SJCRH30 (cell line): ENCODE measurements at regions not wholly inside any gene's neighbourhood (a gene's known extent, or its start where the extent isn't known, plus 50 kb on each side); places are given as distances from the start of the nearest gene placed in this dataset.

ENCODE experiments used
- DNase-seq, 2 experiments: peaks; one replicate each; pipeline ENCODE4 v3.0.0-alpha.2; 2015 to 2020
- H3K27ac ChIP-seq: fragments of 250-450 bp; sonication (Bioruptor Pico); 2 replicates; pipeline ENCODE4 v1.5.1; 2020; ENCODE audit warnings: mild to moderate bottlenecking, moderate library complexity
- H3K27me3 ChIP-seq: fragments of 250-450 bp; sonication (Bioruptor Pico); 2 replicates; pipeline ENCODE4 v1.5.1; 2020; ENCODE audit warnings: mild to moderate bottlenecking, moderate library complexity
- H3K36me3 ChIP-seq: fragments of 250-450 bp; sonication (Bioruptor Pico); 2 replicates; pipeline ENCODE4 v1.5.1; 2020; ENCODE audit warnings: mild to moderate bottlenecking, moderate library complexity
- H3K4me1 ChIP-seq: fragments of 250-450 bp; sonication (Bioruptor Pico); 2 replicates; pipeline ENCODE4 v1.5.1; 2020; ENCODE audit warnings: mild to moderate bottlenecking, moderate library complexity
- H3K4me3 ChIP-seq: fragments of 250-450 bp; sonication (Bioruptor Pico); 2 replicates; pipeline ENCODE4 v1.5.1; 2020; ENCODE audit warnings: mild to moderate bottlenecking, moderate library complexity
- H3K9me3 ChIP-seq: fragments of 250-450 bp; sonication (Bioruptor Pico); replicated peaks from 2 replicates; pipeline ENCODE4 v1.5.1; 2020; ENCODE audit warnings: mild to moderate bottlenecking, moderate library complexity

DNA sequence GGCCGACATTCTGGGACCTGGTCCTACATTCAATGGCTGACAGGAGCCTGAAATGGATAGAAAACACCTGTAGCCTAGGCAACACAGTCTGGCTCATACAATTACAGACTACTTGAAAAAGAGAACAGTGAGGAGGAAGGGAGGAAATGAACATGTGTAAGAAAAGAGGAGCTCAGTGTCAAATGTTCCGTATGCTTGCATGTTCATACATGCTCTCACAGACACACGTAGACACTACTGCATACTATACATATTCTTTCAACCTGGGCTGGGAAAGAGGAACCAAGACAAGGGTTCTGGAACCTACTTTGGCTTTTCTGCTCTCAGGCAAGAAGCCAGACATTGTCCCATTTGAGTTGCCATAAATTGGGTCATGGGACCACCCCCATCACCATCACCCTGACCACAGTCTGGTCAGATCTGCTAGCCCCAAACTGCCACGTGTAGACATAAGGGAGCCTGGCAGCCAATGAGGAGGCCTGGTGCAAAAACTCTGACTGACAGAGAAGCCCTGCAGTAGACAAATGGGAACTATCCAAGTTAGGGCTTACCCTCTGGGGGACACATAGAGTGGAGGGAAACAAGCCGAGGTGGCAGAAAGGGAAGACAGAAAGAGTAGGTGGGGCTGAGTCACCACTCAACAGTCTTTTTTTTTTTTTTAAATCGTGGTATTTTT is 310.0 kb downstream of the SHQ1 start:
- no peak for DNase-seq
- H3K4me3 ChIP-seq = no peak overlapping the region
- no peak overlapping the region for H3K27ac ChIP-seq
- no peaks in the 10 kb centered on the region for H3K4me1 ChIP-seq
- H3K9me3 ChIP-seq = no peaks in the 10 kb centered on the region
- H3K27me3 ChIP-seq = no peaks in the 10 kb centered on the region
- H3K36me3 ChIP-seq = no peaks in the 10 kb centered on the region

DNA sequence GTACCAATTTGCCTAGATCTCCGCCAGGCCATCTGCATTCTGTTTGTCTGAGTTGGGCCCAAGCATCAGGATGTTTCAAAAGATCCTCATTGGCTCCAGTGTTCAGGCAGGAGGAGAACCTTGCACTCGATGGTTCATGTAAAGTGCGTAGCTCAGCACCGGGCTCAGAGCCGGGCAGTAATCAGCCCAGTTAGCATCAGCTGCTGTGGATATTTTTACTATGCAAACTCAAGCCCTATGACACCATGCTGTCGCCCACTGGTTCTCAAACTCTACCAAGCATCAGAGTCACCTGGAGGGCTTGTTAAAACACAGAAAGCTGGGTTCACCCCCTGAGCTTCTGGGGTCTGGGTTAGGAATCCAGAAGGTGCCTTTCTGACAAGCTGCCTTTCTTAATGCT is 310.8 kb downstream of the SHQ1 start:
- H3K27ac ChIP-seq = no peak overlapping the region
- H3K9me3 ChIP-seq = no peaks in the 10 kb centered on the region
- H3K36me3 ChIP-seq = no peaks in the 10 kb centered on the region
- no peak for DNase-seq
- no peak overlapping the region for H3K4me3 ChIP-seq
- H3K4me1 ChIP-seq = no peaks in the 10 kb centered on the region
- no peaks in the 10 kb centered on the region for H3K27me3 ChIP-seq

DNA sequence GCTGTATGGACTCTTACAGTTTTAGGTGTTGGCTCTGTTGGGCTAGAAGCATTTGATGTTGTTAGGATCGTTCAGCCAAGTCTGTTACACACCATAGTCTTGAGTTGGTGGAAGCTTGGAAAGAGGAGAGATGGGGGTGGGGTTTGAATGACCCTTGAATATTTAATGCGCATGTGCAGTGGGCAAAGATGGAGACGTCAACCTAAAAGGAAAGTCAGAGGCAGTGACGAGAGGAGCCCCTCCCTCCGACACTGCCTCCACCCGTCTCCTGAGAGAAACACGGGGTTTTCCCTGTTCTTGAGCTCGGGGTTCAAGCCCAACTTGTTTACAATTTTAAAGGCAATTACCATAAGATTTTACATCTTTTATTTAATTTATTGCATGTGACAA is 311.4 kb downstream of the SHQ1 start:
- Histone ChIP-seq H3K27ac (no peak overlapping the region), H3K4me1 (no peaks in the 10 kb centered on the region), H3K27me3 (no peaks in the 10 kb centered on the region), H3K36me3 (no peaks in the 10 kb centered on the region), H3K9me3 (no peaks in the 10 kb centered on the region), H3K4me3 (no peak overlapping the region)
- DNase-seq = no peak

DNA sequence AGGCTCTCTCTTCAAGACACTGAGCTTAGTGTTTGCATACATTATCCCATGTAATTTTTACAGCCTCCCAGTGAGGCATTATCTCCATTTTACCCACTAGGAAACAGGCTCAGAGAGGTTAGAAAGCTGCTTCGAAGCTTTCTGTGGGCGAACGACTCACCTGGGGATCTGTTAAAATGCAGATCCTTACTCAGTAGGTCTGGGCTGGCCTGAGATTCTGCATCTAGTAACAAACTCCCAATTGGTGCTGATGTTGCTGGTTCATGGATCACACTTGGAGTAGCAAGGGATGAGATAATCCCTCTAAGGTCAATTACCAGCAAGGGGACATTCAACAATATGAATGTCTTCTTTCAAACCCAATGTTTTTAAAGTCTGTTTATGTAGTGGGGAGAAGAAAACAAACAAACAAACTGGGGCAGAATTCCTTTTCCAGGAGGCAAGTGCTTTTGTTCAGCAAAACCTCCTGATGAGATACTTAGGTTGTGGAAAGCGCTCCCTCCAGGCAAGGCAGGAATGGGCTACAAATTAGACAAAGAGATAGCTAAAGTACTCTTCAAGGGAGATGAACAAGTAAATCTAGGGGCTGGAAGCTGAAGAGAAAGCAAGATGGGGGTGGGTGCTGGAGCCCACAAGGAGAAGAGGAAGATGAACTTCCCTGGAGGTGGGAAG is 311.9 kb downstream of the SHQ1 start:
- no peak for DNase-seq
- Histone ChIP-seq H3K9me3 (no peaks in the 10 kb centered on the region), H3K36me3 (no peaks in the 10 kb centered on the region)

DNA sequence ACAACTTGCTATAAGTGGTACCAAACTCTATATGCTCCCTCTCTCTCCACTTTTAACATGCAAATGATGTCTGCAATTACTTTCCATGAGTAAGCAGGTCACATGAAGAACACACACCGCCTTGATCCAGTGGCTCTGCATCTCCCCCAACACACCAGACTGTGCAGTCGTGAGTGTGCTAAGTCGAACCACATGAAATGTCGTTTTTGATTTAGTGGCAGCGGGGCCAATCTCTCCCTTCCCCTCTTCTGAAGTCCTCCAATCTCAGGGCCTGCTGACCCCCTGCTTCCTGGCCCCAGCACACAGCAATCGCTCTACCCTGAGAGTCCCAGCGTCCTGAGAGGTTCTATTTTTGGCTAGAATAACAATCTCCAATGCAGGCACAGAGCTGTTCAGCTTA is 312.5 kb downstream of the SHQ1 start:
- Histone ChIP-seq H3K27ac (no peak overlapping the region), H3K9me3 (no peaks in the 10 kb centered on the region), H3K4me1 (no peaks in the 10 kb centered on the region), H3K36me3 (no peaks in the 10 kb centered on the region), H3K4me3 (no peak overlapping the region), H3K27me3 (no peaks in the 10 kb centered on the region)
- no peak for DNase-seq

More for the DNA sequence above, 311.9 kb downstream of the SHQ1 start:
- no peak overlapping the region for H3K4me3 ChIP-seq
- no peak overlapping the region for H3K27ac ChIP-seq
- no peaks in the 10 kb centered on the region for H3K27me3 ChIP-seq
- no peaks in the 10 kb centered on the region for H3K4me1 ChIP-seq

DNA sequence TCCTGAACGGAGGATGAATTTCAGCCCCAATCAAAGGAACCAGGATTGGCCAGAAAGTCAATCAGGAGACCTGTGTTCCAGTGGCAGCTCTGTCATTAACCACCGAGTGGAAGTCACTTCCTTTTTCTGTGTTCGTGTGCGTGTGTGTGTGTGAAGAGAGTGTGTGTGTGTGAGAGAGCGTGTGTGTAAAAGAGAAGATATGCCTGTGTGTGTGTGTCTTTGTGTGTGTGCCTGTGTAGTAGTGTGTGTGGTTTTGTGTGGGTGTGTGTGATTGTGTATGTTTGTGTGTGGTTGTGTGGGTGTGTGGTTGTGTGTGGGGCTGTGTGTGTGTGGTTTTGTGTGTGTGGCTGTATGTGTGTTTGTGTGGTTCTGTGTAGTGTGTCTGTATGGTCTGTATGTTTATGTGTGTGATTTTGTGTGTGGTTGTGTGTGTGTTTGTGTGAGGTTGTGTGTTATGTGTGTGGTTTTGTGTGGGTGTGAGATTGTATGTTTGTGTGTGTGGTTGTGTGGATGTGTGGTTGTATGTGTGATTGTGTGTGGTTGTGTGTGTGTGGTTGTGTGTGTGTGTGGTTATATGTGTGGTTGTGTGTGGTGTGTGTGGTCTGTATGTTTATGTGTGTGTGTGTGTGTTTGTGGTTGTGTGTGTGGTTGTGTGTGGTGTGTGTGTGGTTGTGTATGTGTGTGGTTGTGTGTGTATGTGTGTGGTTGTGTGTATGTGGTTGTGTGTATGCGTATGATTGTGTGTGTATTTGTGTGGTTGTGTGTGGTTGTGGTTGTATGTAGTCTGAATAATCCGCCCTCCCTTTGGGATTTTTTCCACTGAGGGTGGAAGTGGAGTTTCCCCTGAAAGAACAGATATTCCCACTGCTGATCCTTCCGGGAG is 314.4 kb downstream of the SHQ1 start:
- no peaks in the 10 kb centered on the region for H3K27me3 ChIP-seq
- H3K27ac ChIP-seq = no peak overlapping the region
- DNase-seq = no peak
- no peaks in the 10 kb centered on the region for H3K9me3 ChIP-seq
- no peak overlapping the region for H3K4me3 ChIP-seq
- H3K4me1 ChIP-seq = no peaks in the 10 kb centered on the region
- no peaks in the 10 kb centered on the region for H3K36me3 ChIP-seq

DNA sequence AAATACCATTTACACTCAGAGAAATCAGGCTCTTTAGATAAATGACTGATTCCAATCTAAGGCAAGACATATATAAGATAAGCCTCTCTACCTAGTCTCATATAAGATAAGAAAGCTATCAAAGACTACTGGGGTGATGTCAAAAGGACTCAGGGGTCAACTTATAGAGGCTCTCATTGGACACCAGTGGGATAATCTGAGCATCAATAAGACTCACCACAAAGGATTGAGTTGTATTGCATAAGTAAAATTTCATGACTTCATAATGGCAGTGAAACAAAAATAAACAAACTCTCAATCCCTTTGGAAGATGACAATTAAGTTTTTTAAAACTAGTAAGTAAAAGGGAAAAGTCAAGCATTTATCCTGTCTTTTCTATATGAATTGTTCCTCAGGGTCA is 317.8 kb downstream of the SHQ1 start:
- no peak overlapping the region for H3K4me3 ChIP-seq
- DNase-seq = no peak
- H3K4me1 ChIP-seq = no peaks in the 10 kb centered on the region
- no peaks in the 10 kb centered on the region for H3K27me3 ChIP-seq
- no peaks in the 10 kb centered on the region for H3K36me3 ChIP-seq
- no peak overlapping the region for H3K27ac ChIP-seq
- H3K9me3 ChIP-seq = no peaks in the 10 kb centered on the region

DNA sequence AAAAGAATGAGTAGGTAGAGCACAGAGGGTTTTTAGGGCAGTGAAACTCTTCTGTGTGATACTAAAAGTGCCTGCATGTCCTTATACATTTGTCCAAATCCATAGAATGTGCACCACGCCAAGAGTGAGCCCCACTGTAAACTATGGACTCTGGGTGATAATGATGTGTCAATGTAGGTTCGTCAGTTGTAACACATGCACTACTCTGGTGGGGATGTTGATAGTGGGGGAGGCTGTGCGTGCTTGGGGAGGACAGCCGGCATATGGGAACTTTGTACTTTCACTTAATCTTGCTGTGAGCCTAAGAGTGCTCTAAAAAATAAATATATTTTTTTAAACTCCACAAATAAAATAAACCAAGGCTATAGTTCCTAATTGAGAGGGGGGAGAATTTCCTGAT is 319.2 kb downstream of the SHQ1 start:
- no peak for DNase-seq
- Histone ChIP-seq H3K27ac (no peak overlapping the region), H3K4me3 (no peak overlapping the region), H3K36me3 (no peaks in the 10 kb centered on the region), H3K4me1 (no peaks in the 10 kb centered on the region), H3K9me3 (no peaks in the 10 kb centered on the region), H3K27me3 (no peaks in the 10 kb centered on the region)

DNA sequence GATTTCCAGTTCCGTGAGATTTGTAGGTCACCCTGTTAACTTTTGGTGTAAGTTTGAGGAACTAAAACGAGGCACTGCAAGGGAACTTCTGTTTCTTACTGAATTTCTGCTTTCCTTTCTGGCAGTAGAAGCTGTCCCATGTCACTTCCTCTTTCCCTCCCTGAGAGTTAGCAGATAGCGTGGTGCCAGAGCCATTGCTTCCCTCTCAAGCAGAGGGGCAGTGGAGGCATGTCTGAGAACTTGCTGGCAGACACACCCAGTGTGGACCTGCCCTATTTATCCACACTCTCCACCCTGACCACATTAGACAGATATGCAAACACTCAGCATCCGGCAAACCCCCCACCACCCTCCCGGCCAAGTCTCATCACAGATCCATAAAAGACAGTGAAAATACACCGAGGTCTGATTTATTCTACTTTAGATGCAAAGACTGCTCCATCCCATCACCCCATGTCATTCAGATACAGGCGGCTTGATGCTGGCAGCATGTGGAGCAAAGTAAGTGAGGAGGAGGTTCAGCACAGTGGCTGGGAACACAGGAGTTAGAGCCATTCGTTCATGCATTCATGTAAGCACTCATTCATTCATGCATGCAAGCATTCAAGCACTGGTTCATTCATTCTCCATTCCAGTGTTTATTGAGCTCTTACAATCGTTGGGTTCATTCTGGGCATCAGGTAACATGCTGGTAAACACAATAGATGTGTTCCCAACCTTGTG is 324.7 kb downstream of the SHQ1 start:
- Histone ChIP-seq H3K4me3 (no peak overlapping the region), H3K9me3 (no peaks in the 10 kb centered on the region), H3K36me3 (no peaks in the 10 kb centered on the region), H3K27ac (no peak overlapping the region), H3K27me3 (no peaks in the 10 kb centered on the region), H3K4me1 (peaks cover 8% of the 10 kb centered on the region)
- DNase-seq = no peak

DNA sequence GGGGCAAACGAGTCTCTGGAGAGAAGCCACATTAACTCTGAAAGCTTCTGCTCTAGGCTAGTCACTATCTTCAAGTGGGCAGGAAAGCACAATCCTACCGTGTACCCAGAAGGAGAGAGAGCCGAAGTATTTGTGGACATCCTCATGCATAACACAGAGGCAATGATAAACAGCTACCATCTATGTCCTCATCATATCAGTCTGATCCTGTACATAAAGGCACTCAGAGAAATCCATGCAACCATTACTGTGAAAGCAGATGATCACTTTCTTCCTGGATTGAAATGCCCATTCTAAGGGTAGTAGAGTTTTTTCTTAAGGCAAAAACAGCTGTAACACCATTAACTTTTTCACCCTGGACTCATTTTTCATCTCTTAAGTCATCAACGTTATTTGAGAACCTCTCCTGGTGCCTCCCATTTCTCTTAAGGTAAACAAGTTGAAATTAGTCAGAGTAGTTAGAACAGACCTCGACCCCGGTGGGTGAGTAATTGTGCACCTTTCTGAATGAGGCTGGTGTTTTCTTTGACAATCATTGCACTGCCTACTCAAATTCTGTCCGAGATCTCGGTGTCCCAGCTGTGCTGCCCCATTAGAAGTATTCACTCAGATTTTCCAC is 327.4 kb downstream of the SHQ1 start:
- peak; percentile 7 to 44 for DNase-seq

DNA sequence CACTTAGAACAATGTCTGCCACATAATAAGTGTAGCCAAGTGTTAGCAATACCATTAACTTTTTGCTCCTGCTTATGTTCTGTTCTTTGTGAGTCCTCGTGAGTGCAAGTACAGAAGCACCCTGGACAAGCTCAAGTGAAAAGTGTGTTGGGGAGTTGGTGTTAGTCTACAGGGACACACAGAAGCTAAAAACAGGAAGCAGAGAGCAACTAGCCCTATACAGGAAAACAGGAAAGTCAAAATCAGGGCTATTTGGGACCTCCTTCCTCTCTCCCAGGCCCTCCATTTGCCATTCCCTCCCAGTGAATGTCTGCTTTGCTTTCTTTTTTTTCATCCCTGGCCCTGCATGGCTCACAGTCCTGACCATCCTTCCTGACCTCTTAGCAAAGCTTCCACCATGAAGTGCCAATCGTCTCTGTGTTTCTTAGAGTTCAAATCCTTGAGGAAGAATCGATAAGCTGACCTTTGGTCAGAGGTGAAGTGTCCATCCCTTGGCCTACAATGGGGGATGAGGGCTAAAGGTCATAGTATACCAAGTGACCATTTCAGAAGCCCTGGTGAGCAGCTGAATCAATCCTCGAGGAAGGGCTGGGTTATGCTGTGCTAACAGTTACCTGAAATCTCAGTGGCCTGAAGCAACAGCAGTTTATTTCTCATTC is 328.2 kb downstream of the SHQ1 start:
- Histone ChIP-seq H3K36me3 (no peaks in the 10 kb centered on the region), H3K4me1 (peaks cover 8% of the 10 kb centered on the region), H3K4me3 (no peak overlapping the region), H3K9me3 (no peaks in the 10 kb centered on the region), H3K27me3 (no peaks in the 10 kb centered on the region), H3K27ac (no peak overlapping the region)
- no peak for DNase-seq

More for the DNA sequence above, 327.4 kb downstream of the SHQ1 start:
- Histone ChIP-seq H3K27me3 (no peaks in the 10 kb centered on the region), H3K4me1 (peaks cover 8% of the 10 kb centered on the region), H3K36me3 (no peaks in the 10 kb centered on the region), H3K9me3 (no peaks in the 10 kb centered on the region), H3K4me3 (no peak overlapping the region), H3K27ac (no peak overlapping the region)

DNA sequence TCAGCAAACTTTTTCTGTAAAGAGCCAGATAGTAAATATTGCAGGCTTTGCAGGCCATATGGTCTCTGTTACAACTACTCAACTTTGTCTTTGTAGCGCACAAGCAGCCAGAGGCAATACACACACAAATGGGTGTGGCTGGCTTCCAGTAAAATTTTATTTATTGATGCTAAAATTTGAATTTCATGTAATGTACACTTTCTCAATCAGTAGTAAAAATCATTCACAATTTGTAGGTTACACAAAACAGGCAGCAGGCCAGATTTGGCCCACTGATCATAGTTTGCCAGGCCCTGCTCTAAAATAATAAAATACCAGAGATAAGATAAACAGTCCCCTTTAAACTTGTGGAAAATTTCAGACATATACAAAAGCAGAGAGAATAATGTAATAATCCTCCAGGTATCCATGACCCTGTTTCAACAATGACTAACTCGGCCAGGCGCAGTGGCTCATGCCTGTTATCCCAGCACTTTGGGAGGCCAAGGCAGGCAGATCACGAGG is 330.3 kb downstream of the SHQ1 start:
- Histone ChIP-seq H3K4me3 (no peak overlapping the region), H3K27ac (no peak overlapping the region), H3K9me3 (no peaks in the 10 kb centered on the region), H3K27me3 (no peaks in the 10 kb centered on the region), H3K4me1 (peaks cover 8% of the 10 kb centered on the region), H3K36me3 (no peaks in the 10 kb centered on the region)
- no peak for DNase-seq

DNA sequence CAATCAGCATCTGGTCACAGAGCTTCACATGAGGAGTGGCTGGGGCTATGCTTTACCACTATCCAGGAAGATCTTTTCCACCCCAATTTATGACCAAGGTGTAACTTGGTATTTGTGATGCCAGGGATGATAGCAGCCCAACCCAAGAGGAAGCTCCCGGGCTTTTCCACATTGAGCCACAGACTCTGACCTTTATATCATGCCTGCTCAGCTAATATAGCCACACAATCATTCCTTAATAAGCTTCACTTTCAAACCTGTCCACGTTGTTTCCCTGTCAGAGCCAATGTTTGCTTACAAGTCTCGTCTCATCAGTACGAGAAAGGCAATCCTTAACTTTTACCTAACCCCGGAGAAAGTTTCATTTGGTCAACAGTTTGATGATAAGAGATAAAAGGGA is 330.9 kb downstream of the SHQ1 start:
- no peaks in the 10 kb centered on the region for H3K36me3 ChIP-seq
- H3K4me3 ChIP-seq = no peak overlapping the region
- no peak for DNase-seq
- no peaks in the 10 kb centered on the region for H3K9me3 ChIP-seq
- peaks cover 8% of the 10 kb centered on the region for H3K4me1 ChIP-seq
- no peak overlapping the region for H3K27ac ChIP-seq
- no peaks in the 10 kb centered on the region for H3K27me3 ChIP-seq

DNA sequence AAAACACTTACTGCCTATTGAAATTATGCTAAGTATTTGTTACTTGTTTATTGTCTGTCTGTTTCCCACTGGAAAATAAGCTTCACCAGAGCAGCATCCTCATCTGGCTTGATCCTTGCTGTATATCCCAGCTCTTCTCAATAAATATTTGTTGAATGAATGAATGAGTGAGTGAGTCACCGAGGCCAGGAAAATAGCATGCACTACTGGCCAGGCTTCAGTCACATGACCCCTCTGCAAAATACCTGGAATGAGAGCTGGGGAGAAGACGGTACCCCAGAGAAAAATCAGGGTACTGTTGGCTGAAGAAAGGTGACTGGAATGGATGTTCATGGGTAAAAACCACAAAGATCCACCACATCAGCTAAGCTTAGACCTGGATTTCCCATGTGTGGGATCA is 331.9 kb downstream of the SHQ1 start:
- H3K27me3 ChIP-seq = no peaks in the 10 kb centered on the region
- no peaks in the 10 kb centered on the region for H3K36me3 ChIP-seq
- no peaks in the 10 kb centered on the region for H3K9me3 ChIP-seq
- H3K4me1 ChIP-seq = peaks cover 8% of the 10 kb centered on the region
- DNase-seq = no peak
- no peak overlapping the region for H3K27ac ChIP-seq
- no peak overlapping the region for H3K4me3 ChIP-seq
